H1 (cell line): ENCODE measurements at regions not wholly inside any gene's neighbourhood (a gene's known extent, or its start where the extent isn't known, plus 50 kb on each side); places are given as distances from the start of the nearest gene placed in this dataset.

Experiments
- KDM4A ChIP-seq: IDR thresholded peaks from one replicate; pipeline ENCODE4 v1.7.1; 2012; ENCODE audit warnings: low read depth, mild to moderate bottlenecking, moderate library complexity, low read length, inconsistent platforms; ENCODE audit not compliant: severe bottlenecking
- TF ChIP-seq, protein P1 (sequence below): fragments of 300-600 bp; sonication (generic); IDR thresholded peaks from 2 replicates; pipeline ENCODE4 v1.7.1; 2012; ENCODE audit warnings: low read length, moderate library complexity, mild to moderate bottlenecking, inconsistent platforms; ENCODE audit not compliant: insufficient replicate concordance
- TF ChIP-seq, protein P2 (sequence below), 3 experiments: IDR thresholded peaks; 1 replicate in 2 of 3; 2 replicates in 1 of 3; pipeline versions ENCODE4 v1.5.1 to v1.6.1; 2011; ENCODE audit warnings: low read length in 3 of 3, mild to moderate bottlenecking in 3 of 3, inconsistent platforms in 2 of 3, low read depth in 1 of 3, moderate library complexity in 1 of 3; ENCODE audit not compliant: insufficient read depth in 1 of 3; ENCODE audit errors: control extremely low read depth in 1 of 3

DNA sequence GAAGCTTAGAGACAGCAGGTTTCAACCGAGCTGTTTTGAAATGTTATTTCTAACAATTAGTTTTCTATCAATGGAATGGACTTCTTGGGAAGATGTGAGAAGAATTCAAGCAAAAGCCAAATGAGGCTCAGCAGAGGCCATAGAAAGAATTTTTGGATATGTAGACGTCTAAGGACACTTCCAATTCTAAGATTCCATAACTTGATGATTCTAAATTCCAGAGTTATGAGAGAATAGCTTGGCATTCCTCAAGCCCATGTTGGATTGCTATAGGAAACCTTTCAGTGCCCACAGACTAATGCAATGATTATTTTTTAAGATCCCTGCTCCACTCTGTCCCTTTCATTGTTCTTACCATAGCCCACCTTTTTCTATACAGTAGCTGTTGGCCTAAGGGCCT, 77.2 kb upstream of the PALS2 start (continued):
- TF ChIP-seq, protein P1, sequence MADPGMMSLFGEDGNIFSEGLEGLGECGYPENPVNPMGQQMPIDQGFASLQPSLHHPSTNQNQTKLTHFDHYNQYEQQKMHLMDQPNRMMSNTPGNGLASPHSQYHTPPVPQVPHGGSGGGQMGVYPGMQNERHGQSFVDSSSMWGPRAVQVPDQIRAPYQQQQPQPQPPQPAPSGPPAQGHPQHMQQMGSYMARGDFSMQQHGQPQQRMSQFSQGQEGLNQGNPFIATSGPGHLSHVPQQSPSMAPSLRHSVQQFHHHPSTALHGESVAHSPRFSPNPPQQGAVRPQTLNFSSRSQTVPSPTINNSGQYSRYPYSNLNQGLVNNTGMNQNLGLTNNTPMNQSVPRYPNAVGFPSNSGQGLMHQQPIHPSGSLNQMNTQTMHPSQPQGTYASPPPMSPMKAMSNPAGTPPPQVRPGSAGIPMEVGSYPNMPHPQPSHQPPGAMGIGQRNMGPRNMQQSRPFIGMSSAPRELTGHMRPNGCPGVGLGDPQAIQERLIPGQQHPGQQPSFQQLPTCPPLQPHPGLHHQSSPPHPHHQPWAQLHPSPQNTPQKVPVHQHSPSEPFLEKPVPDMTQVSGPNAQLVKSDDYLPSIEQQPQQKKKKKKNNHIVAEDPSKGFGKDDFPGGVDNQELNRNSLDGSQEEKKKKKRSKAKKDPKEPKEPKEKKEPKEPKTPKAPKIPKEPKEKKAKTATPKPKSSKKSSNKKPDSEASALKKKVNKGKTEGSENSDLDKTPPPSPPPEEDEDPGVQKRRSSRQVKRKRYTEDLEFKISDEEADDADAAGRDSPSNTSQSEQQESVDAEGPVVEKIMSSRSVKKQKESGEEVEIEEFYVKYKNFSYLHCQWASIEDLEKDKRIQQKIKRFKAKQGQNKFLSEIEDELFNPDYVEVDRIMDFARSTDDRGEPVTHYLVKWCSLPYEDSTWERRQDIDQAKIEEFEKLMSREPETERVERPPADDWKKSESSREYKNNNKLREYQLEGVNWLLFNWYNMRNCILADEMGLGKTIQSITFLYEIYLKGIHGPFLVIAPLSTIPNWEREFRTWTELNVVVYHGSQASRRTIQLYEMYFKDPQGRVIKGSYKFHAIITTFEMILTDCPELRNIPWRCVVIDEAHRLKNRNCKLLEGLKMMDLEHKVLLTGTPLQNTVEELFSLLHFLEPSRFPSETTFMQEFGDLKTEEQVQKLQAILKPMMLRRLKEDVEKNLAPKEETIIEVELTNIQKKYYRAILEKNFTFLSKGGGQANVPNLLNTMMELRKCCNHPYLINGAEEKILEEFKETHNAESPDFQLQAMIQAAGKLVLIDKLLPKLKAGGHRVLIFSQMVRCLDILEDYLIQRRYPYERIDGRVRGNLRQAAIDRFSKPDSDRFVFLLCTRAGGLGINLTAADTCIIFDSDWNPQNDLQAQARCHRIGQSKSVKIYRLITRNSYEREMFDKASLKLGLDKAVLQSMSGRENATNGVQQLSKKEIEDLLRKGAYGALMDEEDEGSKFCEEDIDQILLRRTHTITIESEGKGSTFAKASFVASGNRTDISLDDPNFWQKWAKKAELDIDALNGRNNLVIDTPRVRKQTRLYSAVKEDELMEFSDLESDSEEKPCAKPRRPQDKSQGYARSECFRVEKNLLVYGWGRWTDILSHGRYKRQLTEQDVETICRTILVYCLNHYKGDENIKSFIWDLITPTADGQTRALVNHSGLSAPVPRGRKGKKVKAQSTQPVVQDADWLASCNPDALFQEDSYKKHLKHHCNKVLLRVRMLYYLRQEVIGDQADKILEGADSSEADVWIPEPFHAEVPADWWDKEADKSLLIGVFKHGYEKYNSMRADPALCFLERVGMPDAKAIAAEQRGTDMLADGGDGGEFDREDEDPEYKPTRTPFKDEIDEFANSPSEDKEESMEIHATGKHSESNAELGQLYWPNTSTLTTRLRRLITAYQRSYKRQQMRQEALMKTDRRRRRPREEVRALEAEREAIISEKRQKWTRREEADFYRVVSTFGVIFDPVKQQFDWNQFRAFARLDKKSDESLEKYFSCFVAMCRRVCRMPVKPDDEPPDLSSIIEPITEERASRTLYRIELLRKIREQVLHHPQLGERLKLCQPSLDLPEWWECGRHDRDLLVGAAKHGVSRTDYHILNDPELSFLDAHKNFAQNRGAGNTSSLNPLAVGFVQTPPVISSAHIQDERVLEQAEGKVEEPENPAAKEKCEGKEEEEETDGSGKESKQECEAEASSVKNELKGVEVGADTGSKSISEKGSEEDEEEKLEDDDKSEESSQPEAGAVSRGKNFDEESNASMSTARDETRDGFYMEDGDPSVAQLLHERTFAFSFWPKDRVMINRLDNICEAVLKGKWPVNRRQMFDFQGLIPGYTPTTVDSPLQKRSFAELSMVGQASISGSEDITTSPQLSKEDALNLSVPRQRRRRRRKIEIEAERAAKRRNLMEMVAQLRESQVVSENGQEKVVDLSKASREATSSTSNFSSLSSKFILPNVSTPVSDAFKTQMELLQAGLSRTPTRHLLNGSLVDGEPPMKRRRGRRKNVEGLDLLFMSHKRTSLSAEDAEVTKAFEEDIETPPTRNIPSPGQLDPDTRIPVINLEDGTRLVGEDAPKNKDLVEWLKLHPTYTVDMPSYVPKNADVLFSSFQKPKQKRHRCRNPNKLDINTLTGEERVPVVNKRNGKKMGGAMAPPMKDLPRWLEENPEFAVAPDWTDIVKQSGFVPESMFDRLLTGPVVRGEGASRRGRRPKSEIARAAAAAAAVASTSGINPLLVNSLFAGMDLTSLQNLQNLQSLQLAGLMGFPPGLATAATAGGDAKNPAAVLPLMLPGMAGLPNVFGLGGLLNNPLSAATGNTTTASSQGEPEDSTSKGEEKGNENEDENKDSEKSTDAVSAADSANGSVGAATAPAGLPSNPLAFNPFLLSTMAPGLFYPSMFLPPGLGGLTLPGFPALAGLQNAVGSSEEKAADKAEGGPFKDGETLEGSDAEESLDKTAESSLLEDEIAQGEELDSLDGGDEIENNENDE = no peak
- no peak for TF ChIP-seq KDM4A
- TF ChIP-seq, protein P2, sequence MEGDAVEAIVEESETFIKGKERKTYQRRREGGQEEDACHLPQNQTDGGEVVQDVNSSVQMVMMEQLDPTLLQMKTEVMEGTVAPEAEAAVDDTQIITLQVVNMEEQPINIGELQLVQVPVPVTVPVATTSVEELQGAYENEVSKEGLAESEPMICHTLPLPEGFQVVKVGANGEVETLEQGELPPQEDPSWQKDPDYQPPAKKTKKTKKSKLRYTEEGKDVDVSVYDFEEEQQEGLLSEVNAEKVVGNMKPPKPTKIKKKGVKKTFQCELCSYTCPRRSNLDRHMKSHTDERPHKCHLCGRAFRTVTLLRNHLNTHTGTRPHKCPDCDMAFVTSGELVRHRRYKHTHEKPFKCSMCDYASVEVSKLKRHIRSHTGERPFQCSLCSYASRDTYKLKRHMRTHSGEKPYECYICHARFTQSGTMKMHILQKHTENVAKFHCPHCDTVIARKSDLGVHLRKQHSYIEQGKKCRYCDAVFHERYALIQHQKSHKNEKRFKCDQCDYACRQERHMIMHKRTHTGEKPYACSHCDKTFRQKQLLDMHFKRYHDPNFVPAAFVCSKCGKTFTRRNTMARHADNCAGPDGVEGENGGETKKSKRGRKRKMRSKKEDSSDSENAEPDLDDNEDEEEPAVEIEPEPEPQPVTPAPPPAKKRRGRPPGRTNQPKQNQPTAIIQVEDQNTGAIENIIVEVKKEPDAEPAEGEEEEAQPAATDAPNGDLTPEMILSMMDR (IDR thresholded peaks at IDR 0.05; ENCODE audit: control extremely low read depth in 1 of 3, insufficient read depth in 1 of 3, low read depth in 1 of 3, low read length in 3 of 3) = no peak
